ENCODE measurements at regions not wholly inside any gene's neighbourhood (a gene's known extent, or its start where the extent isn't known, plus 50 kb on each side); places are given as distances from the start of the nearest gene placed in this dataset.

DNA sequence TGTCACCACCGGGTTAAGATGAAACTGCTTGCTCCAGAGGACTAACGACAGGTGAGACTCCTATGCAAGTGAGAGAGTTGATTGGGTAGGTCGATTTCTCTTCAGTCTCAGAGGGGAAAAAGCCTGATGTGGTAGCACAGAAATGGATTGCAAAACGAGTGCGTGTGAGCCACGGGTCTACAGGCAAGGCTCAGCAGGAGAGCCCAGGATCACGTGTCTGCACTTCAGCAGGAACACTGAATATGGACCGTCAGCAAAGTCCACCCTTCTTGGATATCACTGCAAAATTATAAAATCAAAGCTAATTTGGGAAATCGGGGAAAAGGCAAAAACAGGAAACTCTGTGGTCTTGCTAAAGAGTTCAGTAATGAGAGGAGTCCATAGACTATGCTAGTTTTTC, 107.7 kb upstream of the ZNF648 start:
- TF ChIP-seq, protein P1, sequence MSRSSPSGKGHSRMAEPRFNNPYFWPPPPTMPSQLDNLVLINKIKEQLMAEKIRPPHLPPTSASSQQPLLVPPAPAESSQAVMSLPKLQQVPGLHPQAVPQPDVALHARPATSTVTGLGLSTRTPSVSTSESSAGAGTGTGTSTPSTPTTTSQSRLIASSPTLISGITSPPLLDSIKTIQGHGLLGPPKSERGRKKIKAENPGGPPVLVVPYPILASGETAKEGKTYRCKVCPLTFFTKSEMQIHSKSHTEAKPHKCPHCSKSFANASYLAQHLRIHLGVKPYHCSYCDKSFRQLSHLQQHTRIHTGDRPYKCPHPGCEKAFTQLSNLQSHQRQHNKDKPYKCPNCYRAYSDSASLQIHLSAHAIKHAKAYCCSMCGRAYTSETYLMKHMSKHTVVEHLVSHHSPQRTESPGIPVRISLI (tag by site-specific recombination; IDR thresholded peaks at IDR 0.05), result no peak
- TF ChIP-seq ZNF132 (tag by site-specific recombination; IDR thresholded peaks at IDR 0.05; ENCODE audit: borderline replicate concordance) (no peak), HOXC10 (CRISPR knock-in tag; IDR thresholded peaks at IDR 0.05) (no peak), KLF16 (tag by site-specific recombination; IDR thresholded peaks at IDR 0.05) (no peak)
- TF ChIP-seq, protein P2, sequence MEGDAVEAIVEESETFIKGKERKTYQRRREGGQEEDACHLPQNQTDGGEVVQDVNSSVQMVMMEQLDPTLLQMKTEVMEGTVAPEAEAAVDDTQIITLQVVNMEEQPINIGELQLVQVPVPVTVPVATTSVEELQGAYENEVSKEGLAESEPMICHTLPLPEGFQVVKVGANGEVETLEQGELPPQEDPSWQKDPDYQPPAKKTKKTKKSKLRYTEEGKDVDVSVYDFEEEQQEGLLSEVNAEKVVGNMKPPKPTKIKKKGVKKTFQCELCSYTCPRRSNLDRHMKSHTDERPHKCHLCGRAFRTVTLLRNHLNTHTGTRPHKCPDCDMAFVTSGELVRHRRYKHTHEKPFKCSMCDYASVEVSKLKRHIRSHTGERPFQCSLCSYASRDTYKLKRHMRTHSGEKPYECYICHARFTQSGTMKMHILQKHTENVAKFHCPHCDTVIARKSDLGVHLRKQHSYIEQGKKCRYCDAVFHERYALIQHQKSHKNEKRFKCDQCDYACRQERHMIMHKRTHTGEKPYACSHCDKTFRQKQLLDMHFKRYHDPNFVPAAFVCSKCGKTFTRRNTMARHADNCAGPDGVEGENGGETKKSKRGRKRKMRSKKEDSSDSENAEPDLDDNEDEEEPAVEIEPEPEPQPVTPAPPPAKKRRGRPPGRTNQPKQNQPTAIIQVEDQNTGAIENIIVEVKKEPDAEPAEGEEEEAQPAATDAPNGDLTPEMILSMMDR (tag by site-specific recombination; IDR thresholded peaks at IDR 0.05), result no peak

Data from HEK293 (cell line).